Nephron progenitor cell (in vitro differentiated cells): ENCODE measurements at regions not wholly inside any gene's neighbourhood (a gene's known extent, or its start where the extent isn't known, plus 50 kb on each side); places are given as distances from the start of the nearest gene placed in this dataset.
"Not testable (repeated sequence)": the region's sequence is repeated elsewhere in the genome, so short reads cannot be mapped to it uniquely, and the experiment has no call there.

ENCODE experiments used
- DNase-seq: peaks from one replicate; pipeline ENCODE4 v3.0.0; 2021
- H3K27ac Mint-ChIP-seq: 2 replicates; pipeline ENCODE4 v1.8.0; 2021; ENCODE audit warnings: mild to moderate bottlenecking, moderate library complexity, mixed read lengths
- H3K27me3 Mint-ChIP-seq: 2 replicates; pipeline ENCODE4 v1.8.0; 2021; ENCODE audit warnings: mild to moderate bottlenecking, low read depth, mixed read lengths; ENCODE audit not compliant: poor library complexity
- H3K36me3 Mint-ChIP-seq: 2 replicates; pipeline ENCODE4 v1.8.0; 2021; ENCODE audit warnings: low read depth, mixed read lengths
- H3K4me1 Mint-ChIP-seq: 2 replicates; pipeline ENCODE4 v1.8.0; 2021; ENCODE audit warnings: mixed read lengths
- H3K4me3 Mint-ChIP-seq: 2 replicates; pipeline ENCODE4 v1.8.0; 2021; ENCODE audit warnings: mild to moderate bottlenecking, moderate library complexity, mixed read lengths
- H3K9me3 Mint-ChIP-seq: 2 replicates; pipeline ENCODE4 v1.8.0; 2021; ENCODE audit warnings: mild to moderate bottlenecking, moderate library complexity, mixed read lengths
- TF ChIP-seq, protein P1 (sequence below): fragments of 200-600 bp; sonication (generic); IDR thresholded peaks from 2 replicates; pipeline ENCODE4 v1.5.0; 2021; ENCODE audit warnings: antibody characterized with exemption

DNA sequence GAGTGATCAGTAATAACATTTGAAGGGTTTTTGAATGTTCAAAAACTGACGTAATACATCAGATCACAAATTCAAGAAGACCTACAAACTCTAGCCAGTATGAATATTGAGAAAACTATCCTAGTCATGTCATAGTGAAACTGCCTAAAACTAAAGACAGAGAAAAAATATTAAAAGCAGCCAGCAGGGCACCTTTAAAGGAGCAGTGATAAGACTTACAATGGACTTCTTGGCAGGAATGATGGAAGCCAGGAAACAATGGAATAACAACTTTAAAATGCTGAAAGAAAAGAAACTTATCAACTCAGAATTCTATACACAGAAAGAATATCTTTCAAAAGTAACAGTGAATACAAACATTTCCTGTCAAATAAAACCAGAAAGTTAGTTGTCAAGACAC lies 78.3 kb upstream of the CTBP2 start:
- Mint-ChIP-seq H3K36me3 (peaks cover 15% of the 10 kb centered on the region), H3K27me3 (peaks cover 6% of the 10 kb centered on the region)
- TF ChIP-seq, protein P1, sequence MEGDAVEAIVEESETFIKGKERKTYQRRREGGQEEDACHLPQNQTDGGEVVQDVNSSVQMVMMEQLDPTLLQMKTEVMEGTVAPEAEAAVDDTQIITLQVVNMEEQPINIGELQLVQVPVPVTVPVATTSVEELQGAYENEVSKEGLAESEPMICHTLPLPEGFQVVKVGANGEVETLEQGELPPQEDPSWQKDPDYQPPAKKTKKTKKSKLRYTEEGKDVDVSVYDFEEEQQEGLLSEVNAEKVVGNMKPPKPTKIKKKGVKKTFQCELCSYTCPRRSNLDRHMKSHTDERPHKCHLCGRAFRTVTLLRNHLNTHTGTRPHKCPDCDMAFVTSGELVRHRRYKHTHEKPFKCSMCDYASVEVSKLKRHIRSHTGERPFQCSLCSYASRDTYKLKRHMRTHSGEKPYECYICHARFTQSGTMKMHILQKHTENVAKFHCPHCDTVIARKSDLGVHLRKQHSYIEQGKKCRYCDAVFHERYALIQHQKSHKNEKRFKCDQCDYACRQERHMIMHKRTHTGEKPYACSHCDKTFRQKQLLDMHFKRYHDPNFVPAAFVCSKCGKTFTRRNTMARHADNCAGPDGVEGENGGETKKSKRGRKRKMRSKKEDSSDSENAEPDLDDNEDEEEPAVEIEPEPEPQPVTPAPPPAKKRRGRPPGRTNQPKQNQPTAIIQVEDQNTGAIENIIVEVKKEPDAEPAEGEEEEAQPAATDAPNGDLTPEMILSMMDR, result no peak

DNA sequence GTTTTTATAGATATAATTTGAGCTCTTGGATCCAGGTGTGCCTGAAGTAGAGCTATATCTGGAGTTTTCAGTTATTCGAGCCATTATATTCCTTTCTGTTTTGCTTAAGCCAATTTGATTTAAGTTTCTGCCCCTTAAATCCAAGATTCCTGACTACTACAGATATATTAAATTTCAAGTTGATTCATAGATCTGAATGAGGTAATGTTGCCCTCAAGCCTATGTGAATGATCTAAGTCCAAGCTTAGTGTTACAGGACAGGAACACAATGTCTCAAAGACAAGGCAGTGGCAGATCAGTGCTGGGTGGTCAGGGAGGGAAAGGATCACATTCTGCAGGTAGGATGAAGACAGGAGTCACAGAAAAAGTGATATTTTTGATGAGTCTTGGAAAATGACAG lies 75.7 kb upstream of the CTBP2 start:
- Mint-ChIP-seq H3K36me3 (peaks cover 15% of the 10 kb centered on the region), H3K9me3 (peaks cover 37% of the 10 kb centered on the region), H3K4me3 (no peak overlapping the region), H3K27ac (no peak overlapping the region), H3K27me3 (peaks cover 2% of the 10 kb centered on the region), H3K4me1 (peaks cover 21% of the 10 kb centered on the region)
- no peak for DNase-seq
- TF ChIP-seq, protein P1, result no peak

More for the DNA sequence above, 78.3 kb upstream of the CTBP2 start:
- no peak overlapping the region for H3K4me3 Mint-ChIP-seq
- H3K9me3 Mint-ChIP-seq, result peaks cover 37% of the 10 kb centered on the region
- DNase-seq, result no peak
- H3K4me1 Mint-ChIP-seq, result peaks cover under 1% of the 10 kb centered on the region
- no peak overlapping the region for H3K27ac Mint-ChIP-seq

GRCh38 chr10:125235093-125236069 lies 75.0 kb upstream of the CTBP2 start:
- Mint-ChIP-seq H3K4me3 (no peak overlapping the region), H3K4me1 (peaks cover 23% of the 10 kb centered on the region), H3K27ac (no peak overlapping the region), H3K36me3 (peaks cover 15% of the 10 kb centered on the region), H3K9me3 (peaks cover 37% of the 10 kb centered on the region), H3K27me3 (peaks cover 2% of the 10 kb centered on the region)
- TF ChIP-seq, protein P1, result no peak
- no peak for DNase-seq

DNA sequence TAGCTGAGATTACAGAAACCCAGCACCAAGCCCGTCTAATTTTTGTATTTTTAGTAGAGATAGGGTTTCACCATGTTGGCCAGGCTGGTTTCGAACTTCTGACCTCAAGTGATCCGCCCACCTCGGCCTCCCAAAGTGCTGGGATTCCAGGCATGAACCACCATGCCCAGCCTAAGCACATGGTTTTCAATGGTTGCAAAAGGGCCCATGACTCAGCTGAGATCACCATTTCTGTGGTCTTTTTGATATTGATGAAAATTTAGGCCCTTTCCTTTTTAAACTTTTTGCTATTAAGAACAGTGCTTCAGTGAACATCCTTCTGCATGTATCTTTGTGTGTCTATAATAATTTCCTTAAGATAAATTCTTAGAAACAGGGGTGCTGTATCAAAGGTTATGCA lies 74.2 kb upstream of the CTBP2 start:
- H3K9me3 Mint-ChIP-seq, result peaks cover 33% of the 10 kb centered on the region
- peaks cover 15% of the 10 kb centered on the region for H3K36me3 Mint-ChIP-seq
- H3K4me3 Mint-ChIP-seq, H3K27ac Mint-ChIP-seq, H3K27me3 Mint-ChIP-seq, DNase-seq: not testable (repeated sequence)
- H3K4me1 Mint-ChIP-seq, result peaks cover 23% of the 10 kb centered on the region

DNA sequence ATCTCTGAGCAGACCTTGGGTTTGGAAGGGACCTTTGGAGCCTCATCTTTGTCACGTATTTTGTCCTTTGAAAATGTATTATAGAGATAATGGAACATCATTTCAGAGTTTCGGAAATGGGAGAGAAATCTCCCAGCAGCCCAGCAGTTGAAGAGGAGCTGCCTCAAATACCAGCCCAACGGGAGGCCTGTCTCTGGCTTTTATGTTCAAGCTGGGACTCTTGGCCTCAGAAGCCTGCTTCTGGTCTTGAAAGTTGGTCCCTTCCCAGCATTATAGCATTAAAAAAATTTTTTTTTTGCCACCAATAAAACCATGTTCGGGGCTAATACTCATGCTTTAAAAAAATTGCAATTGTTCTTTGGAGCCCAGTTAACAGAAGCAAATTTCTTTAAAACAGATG lies 73.4 kb upstream of the CTBP2 start:
- TF ChIP-seq, protein P1, result no peak
- no peak for DNase-seq
- H3K27ac Mint-ChIP-seq, result no peak overlapping the region
- no peak overlapping the region for H3K4me3 Mint-ChIP-seq
- H3K36me3 Mint-ChIP-seq, result peaks cover 10% of the 10 kb centered on the region
- H3K4me1 Mint-ChIP-seq, result peaks cover 23% of the 10 kb centered on the region
- peaks cover 24% of the 10 kb centered on the region for H3K9me3 Mint-ChIP-seq
- peaks cover under 1% of the 10 kb centered on the region for H3K27me3 Mint-ChIP-seq

DNA sequence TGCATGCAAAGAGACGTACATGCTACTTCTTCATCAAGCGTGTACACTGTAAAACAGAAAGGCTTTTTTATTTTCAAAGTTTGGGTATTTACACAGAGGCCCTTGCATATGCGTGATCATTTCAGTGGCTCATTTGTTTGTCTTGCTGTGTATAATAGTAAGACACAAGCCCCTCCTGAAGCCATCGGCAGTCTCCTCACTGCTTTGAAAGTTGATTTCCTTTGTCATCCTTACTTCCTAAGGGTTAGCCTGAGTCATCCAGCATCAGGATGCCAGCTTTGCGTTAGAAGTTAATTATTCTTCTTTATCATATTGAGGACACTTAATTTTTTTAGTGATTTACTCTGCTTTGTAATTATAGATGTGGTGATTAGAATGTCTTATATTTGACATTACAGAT lies 72.5 kb upstream of the CTBP2 start:
- TF ChIP-seq, protein P1, result no peak
- DNase-seq, result no peak
- H3K36me3 Mint-ChIP-seq, result peaks cover 2% of the 10 kb centered on the region
- H3K4me3 Mint-ChIP-seq, result no peak overlapping the region
- peaks cover 23% of the 10 kb centered on the region for H3K4me1 Mint-ChIP-seq
- H3K27ac Mint-ChIP-seq, result no peak overlapping the region
- H3K27me3 Mint-ChIP-seq, result no peaks in the 10 kb centered on the region
- H3K9me3 Mint-ChIP-seq, result peaks cover 16% of the 10 kb centered on the region
